HepG2 (cell line): ENCODE measurements at regions not wholly inside any gene's neighbourhood (a gene's known extent, or its start where the extent isn't known, plus 50 kb on each side); places are given as distances from the start of the nearest gene placed in this dataset.

Source experiments
- CTCF ChIP-seq: sonication (generic); formaldehyde crosslinking; IDR thresholded peaks from 2 replicates; pipeline ENCODE4 v1.5.0; 2020; ENCODE audit warnings: mild to moderate bottlenecking, missing genetic modification reagents, moderate library complexity
- EP300 ChIP-seq, 3 experiments: sonication (generic) in 1 of 3; formaldehyde crosslinking in 1 of 3; IDR thresholded peaks; 2 replicates each; pipeline versions ENCODE4 v1.5.1 to v1.6.1; 2011 to 2020; ENCODE audit warnings: low read depth in 2 of 3, low read length in 2 of 3, borderline replicate concordance in 1 of 3, improper control_type of control experiment in 1 of 3, mild to moderate bottlenecking in 1 of 3, missing genetic modification reagents in 1 of 3, moderate library complexity in 1 of 3
- ETV6 ChIP-seq: sonication (generic); formaldehyde crosslinking; conservative IDR thresholded peaks from 2 replicates; pipeline ENCODE4 v1.4.0; 2020; ENCODE audit warnings: missing genetic modification reagents
- RFX5 ChIP-seq: IDR thresholded peaks from 2 replicates; pipeline ENCODE4 v1.6.1; 2011; ENCODE audit warnings: low read depth, low read length, improper control_type of control experiment
- SP1 ChIP-seq, 2 experiments: fragments of 450-650 bp in 1 of 2; sonication (generic) in 1 of 2; formaldehyde crosslinking in 1 of 2; IDR thresholded peaks; 2 replicates each; pipeline versions ENCODE4 v1.4.0 to v1.6.1; 2016 to 2020; ENCODE audit warnings: missing genetic modification reagents in 1 of 2
- ZNF639 ChIP-seq: conservative IDR thresholded peaks from 2 replicates; pipeline ENCODE4 v1.6.1; 2018; ENCODE audit warnings: missing genetic modification reagents

GRCh38 chr20:10114598-10114997, 79.8 kb downstream of the ANKEF1 start:
- no peak for TF ChIP-seq RFX5
- TF ChIP-seq ZNF639 (CRISPR knock-in tag): no peak
- TF ChIP-seq ETV6 (CRISPR knock-in tag): no peak
- TF ChIP-seq EP300 (IDR thresholded peaks at IDR 0.05; ENCODE audit: low read depth in 2 of 2, low read length in 2 of 2): no peak
- no peak for TF ChIP-seq EP300 (CRISPR knock-in tag; IDR thresholded peaks at IDR 0.05; ENCODE audit: borderline replicate concordance)
- no peak for TF ChIP-seq CTCF (CRISPR knock-in tag)
- no peak for TF ChIP-seq SP1 (IDR thresholded peaks at IDR 0.05)
- no peak for TF ChIP-seq SP1 (CRISPR knock-in tag; IDR thresholded peaks at IDR 0.05)
